Mammary epithelial cell (primary cell): ENCODE measurements at regions not wholly inside any gene's neighbourhood (a gene's known extent, or its start where the extent isn't known, plus 50 kb on each side); places are given as distances from the start of the nearest gene placed in this dataset.

Source experiments
- EZH2 ChIP-seq: IDR thresholded peaks from 2 replicates; pipeline ENCODE4 v1.6.1; 2012; ENCODE audit warnings: low read length, inconsistent platforms, borderline replicate concordance
- TF ChIP-seq, protein P1 (sequence below), 2 donors: IDR thresholded peaks in 1 of 2; conservative IDR thresholded peaks in 1 of 2; 2 replicates each; pipeline ENCODE4 v1.5.1; 2011 to 2012; ENCODE audit warnings: inconsistent platforms in 2 of 2, low read length in 2 of 2, mild to moderate bottlenecking in 2 of 2, control low read depth in 1 of 2, low read depth in 1 of 2; ENCODE audit not compliant: insufficient read depth in 1 of 2; ENCODE audit errors: extremely low read depth in 1 of 2

DNA sequence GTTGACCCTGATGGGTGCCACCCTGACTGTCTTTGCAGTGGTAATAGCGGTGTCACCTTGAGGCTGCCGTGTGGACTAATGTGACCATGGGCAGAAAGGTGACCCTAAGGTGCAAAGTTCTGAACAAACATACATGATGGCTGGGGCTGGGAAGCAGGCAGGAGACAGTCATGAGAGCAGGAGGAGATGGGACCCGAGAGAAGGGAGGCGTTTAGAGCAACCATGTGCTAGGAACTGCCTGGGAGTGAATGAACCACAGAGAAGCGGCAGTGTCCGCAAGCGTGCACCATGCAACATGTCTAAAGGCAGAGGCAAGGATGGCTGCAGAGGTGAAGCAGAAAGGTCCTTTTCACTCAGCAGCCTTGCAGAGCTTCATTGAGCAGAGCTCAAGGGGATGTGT lies 113.1 kb upstream of the GDF10 start:
- TF ChIP-seq, protein P1, sequence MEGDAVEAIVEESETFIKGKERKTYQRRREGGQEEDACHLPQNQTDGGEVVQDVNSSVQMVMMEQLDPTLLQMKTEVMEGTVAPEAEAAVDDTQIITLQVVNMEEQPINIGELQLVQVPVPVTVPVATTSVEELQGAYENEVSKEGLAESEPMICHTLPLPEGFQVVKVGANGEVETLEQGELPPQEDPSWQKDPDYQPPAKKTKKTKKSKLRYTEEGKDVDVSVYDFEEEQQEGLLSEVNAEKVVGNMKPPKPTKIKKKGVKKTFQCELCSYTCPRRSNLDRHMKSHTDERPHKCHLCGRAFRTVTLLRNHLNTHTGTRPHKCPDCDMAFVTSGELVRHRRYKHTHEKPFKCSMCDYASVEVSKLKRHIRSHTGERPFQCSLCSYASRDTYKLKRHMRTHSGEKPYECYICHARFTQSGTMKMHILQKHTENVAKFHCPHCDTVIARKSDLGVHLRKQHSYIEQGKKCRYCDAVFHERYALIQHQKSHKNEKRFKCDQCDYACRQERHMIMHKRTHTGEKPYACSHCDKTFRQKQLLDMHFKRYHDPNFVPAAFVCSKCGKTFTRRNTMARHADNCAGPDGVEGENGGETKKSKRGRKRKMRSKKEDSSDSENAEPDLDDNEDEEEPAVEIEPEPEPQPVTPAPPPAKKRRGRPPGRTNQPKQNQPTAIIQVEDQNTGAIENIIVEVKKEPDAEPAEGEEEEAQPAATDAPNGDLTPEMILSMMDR (conservative IDR thresholded peaks at IDR 0.05 in 1 of 2, IDR thresholded peaks at IDR 0.05 in 1 of 2; ENCODE audit: extremely low read depth in 1 of 2, insufficient read depth in 1 of 2, low read depth in 1 of 2, low read length in 2 of 2) = no peak
- TF ChIP-seq EZH2 = no peak
